Esophagus muscularis mucosa (tissue), 4 donors: ENCODE measurements at regions not wholly inside any gene's neighbourhood (a gene's known extent, or its start where the extent isn't known, plus 50 kb on each side); places are given as distances from the start of the nearest gene placed in this dataset.

Experiments used
- CTCF ChIP-seq, 3 experiments: fragments of 200-600 bp in 2 of 3; fragments of 450-650 bp in 1 of 3; sonication (generic) in 2 of 3; IDR thresholded peaks; one replicate each; pipeline ENCODE4 v1.5.1; 2017 to 2019; ENCODE audit warnings: antibody characterized with exemption in 3 of 3, mild to moderate bottlenecking in 2 of 3, moderate library complexity in 1 of 3
- EP300 ChIP-seq: sonication (generic); formaldehyde crosslinking; IDR thresholded peaks from one replicate; pipeline ENCODE4 v1.6.1; 2017; ENCODE audit warnings: antibody characterized with exemption
- POLR2A ChIP-seq: fragments of 450-650 bp; IDR thresholded peaks from one replicate; pipeline ENCODE4 v1.6.1; 2017; ENCODE audit warnings: antibody characterized with exemption, moderate library complexity, mild to moderate bottlenecking, low read depth

DNA sequence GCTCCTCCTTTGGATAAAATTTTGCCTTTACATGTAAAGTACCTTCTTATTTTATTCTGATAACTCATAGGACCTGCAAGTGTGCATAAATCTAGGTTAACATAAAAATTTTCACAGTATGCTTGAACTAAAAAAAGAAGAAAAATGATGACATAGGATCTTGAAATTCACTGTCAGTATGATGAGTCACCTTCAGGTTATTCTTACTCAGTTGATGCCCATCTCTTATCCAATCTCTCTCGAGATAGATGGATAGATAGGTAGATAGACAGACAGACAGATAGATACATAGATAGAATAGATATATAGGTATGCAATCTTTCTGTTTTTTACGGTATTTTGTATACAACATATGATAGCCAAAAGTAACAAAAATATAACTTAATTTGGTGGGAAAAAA is 485.5 kb downstream of the NAF1 start:
- TF ChIP-seq CTCF (IDR thresholded peaks at IDR 0.05) (no peak), EP300 (no peak), POLR2A (no peak)
